B cell (primary cell): ENCODE measurements at regions not wholly inside any gene's neighbourhood (a gene's known extent, or its start where the extent isn't known, plus 50 kb on each side); places are given as distances from the start of the nearest gene placed in this dataset.

Experiments
- ATAC-seq: fragments of 200-7000 bp; cut with Tn5 transposase; one replicate; pipeline ENCODE4 v1.10.0; 2021; ENCODE audit warnings: low read depth, mild to moderate bottlenecking, moderate number of reproducible peaks, moderate library complexity
- CTCF ChIA-PET: fragments of 350-600 bp; sonication (Branson Sonifier 250); formaldehyde crosslinking; loops from one replicate; lab custom pipeline; 2021; ENCODE audit warnings: antibody characterized with exemption, inconsistent platforms; lab: Charles Lee
- POLR2A ChIA-PET: fragments of 350-600 bp; sonication (Branson Sonifier 250); formaldehyde crosslinking; loops from one replicate; lab custom pipeline; 2021; ENCODE audit warnings: antibody characterized with exemption; lab: Charles Lee
- DNase-seq: peaks from one replicate; pipeline ENCODE4 v3.0.0; 2013
- H2AFZ ChIP-seq: 2 replicates; pipeline ENCODE4 v1.6.1; 2012; ENCODE audit warnings: mild to moderate bottlenecking, low read depth, low read length; ENCODE audit not compliant: insufficient read depth, poor library complexity, severe bottlenecking
- H3K27ac ChIP-seq, 2 donors: 1 replicate in 1 of 2; 2 replicates in 1 of 2; pipeline ENCODE4 v1.5.1; 2012 to 2013; ENCODE audit warnings: low read length in 2 of 2, mild to moderate bottlenecking in 2 of 2, moderate library complexity in 1 of 2
- H3K27me3 ChIP-seq, 4 experiments: fragments of 200-600 bp in 1 of 4; sonication (generic) in 1 of 4; replicated peaks in 1 of 4; 1 replicate in 2 of 4; 2 replicates in 2 of 4; pipeline versions ENCODE4 v1.6.1 to v1.7.0; 2013 to 2016; ENCODE audit warnings: low read length in 3 of 4, mild to moderate bottlenecking in 2 of 4, mixed read lengths in 1 of 4, moderate library complexity in 1 of 4; ENCODE audit not compliant: insufficient read depth in 4 of 4, control insufficient read depth in 3 of 4; ENCODE audit errors: control extremely low read depth in 1 of 4
- H3K36me3 ChIP-seq, 2 experiments: replicated peaks in 1 of 2; 1 replicate in 1 of 2; 2 replicates in 1 of 2; pipeline versions ENCODE4 v1.6.1 to v1.7.1; 2013; ENCODE audit warnings: low read length in 1 of 2; ENCODE audit not compliant: insufficient read depth in 2 of 2, control insufficient read depth in 1 of 2; ENCODE audit errors: control extremely low read depth in 1 of 2, extremely low read depth in 1 of 2
- H3K4me1 ChIP-seq, 2 donors: fragments of 200-600 bp in 1 of 2; sonication (generic) in 1 of 2; 1 replicate in 1 of 2; 2 replicates in 1 of 2; pipeline versions ENCODE4 v1.5.1 to v1.6.1; 2013 to 2017; ENCODE audit warnings: low read length in 2 of 2; ENCODE audit not compliant: control insufficient read depth in 2 of 2, insufficient read depth in 2 of 2
- H3K4me2 ChIP-seq: replicated peaks from 2 replicates; pipeline ENCODE3; 2012; ENCODE audit warnings: mild to moderate bottlenecking, low read depth, low read length; ENCODE audit not compliant: poor library complexity, severe bottlenecking
- H3K4me3 ChIP-seq, 5 experiments: fragments of 200-600 bp in 1 of 5; sonication (generic) in 1 of 5; 1 replicate in 3 of 5; 2 replicates in 2 of 5; pipeline versions ENCODE4 v1.5.1 to v1.7.0; 2011 to 2016; ENCODE audit warnings: low read length in 4 of 5, mild to moderate bottlenecking in 4 of 5, low read depth in 2 of 5, control low read depth in 1 of 5, moderate library complexity in 1 of 5; ENCODE audit not compliant: insufficient read depth in 1 of 5; ENCODE audit errors: control extremely low read depth in 1 of 5, extremely low read depth in 1 of 5
- H3K79me2 ChIP-seq: fragments of 200-600 bp; sonication (generic); one replicate; pipeline ENCODE4 v1.6.0; 2016; ENCODE audit warnings: low read length; ENCODE audit not compliant: control insufficient read depth, insufficient read depth
- H3K9ac ChIP-seq: fragments of 200-600 bp; sonication (generic); 2 replicates; pipeline ENCODE4 v1.6.1; 2017; ENCODE audit warnings: mild to moderate bottlenecking, low read length, moderate library complexity
- H3K9me3 ChIP-seq, 3 donors: one replicate each; pipeline versions ENCODE4 v1.6.1 to v1.7.1; 2013; ENCODE audit warnings: low read length in 2 of 3; ENCODE audit not compliant: control insufficient read depth in 2 of 3, insufficient read depth in 1 of 3; ENCODE audit errors: control extremely low read depth in 1 of 3
- H4K20me1 ChIP-seq: 2 replicates; pipeline ENCODE4 v1.6.0; 2012; ENCODE audit warnings: mild to moderate bottlenecking, low read length; ENCODE audit not compliant: insufficient read depth, control insufficient read depth, poor library complexity, severe bottlenecking
- H3K27ac Mint-ChIP-seq: one replicate; pipeline ENCODE4 v1.8.0; 2021; ENCODE audit warnings: mixed read lengths
- H3K27me3 Mint-ChIP-seq: one replicate; pipeline ENCODE4 v1.8.0; 2021; ENCODE audit warnings: mixed read lengths
- H3K4me1 Mint-ChIP-seq: one replicate; pipeline ENCODE4 v1.8.0; 2021; ENCODE audit warnings: mixed read lengths
- H3K4me3 Mint-ChIP-seq: one replicate; pipeline ENCODE4 v1.8.0; 2021; ENCODE audit warnings: mixed read lengths
- H3K9me3 Mint-ChIP-seq: one replicate; pipeline ENCODE4 v1.8.0; 2022; ENCODE audit warnings: mixed read lengths; ENCODE audit not compliant: insufficient read depth
- EZH2 ChIP-seq: IDR thresholded peaks from 2 replicates; pipeline ENCODE4 v1.6.1; 2012; ENCODE audit warnings: borderline replicate concordance, low read depth, mild to moderate bottlenecking, moderate library complexity, low read length; ENCODE audit not compliant: insufficient read depth, poor library complexity, severe bottlenecking
- WGBS: methylation state at CpG from one replicate; pipeline ENCODE4 v1.1.5; 2013; ENCODE audit warnings: missing lambda C conversion rate; ENCODE audit not compliant: insufficient coverage; 5-methylcytosine and 5-hydroxymethylcytosine counted together
- intact Hi-C: fragments of 100-400 bp; cut with micrococcal nuclease; formaldehyde crosslinking; loops from one replicate; pipeline ENCODE4 v1.10.0; 2022
- TF ChIP-seq, protein P1 (sequence below): fragments of 200-600 bp; IDR thresholded peaks from one replicate; pipeline ENCODE4 v1.8.0; 2022; ENCODE audit warnings: antibody characterized with exemption, mild to moderate bottlenecking

DNA sequence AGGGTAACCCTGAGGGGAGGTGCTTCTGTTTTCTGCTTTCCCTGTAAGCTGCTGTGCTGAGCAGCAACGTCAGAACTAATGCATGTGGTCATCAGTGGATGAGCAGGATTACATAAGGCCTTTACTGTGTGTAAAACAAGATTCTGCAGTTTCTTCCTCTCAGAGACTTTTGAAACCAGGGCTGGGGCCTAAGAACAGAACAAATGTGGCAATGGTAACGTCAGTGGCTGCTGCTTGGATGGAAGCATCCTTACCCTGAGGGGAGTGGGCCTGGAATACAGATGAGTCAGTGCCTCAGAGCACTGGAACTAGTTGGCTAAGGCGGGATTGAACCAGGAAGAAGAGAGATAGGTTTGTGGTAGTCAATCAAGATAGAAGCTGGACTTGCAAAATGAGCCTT lies 180.2 kb upstream of the KCNH8 start:
- no peak for TF ChIP-seq EZH2
- TF ChIP-seq, protein P1, sequence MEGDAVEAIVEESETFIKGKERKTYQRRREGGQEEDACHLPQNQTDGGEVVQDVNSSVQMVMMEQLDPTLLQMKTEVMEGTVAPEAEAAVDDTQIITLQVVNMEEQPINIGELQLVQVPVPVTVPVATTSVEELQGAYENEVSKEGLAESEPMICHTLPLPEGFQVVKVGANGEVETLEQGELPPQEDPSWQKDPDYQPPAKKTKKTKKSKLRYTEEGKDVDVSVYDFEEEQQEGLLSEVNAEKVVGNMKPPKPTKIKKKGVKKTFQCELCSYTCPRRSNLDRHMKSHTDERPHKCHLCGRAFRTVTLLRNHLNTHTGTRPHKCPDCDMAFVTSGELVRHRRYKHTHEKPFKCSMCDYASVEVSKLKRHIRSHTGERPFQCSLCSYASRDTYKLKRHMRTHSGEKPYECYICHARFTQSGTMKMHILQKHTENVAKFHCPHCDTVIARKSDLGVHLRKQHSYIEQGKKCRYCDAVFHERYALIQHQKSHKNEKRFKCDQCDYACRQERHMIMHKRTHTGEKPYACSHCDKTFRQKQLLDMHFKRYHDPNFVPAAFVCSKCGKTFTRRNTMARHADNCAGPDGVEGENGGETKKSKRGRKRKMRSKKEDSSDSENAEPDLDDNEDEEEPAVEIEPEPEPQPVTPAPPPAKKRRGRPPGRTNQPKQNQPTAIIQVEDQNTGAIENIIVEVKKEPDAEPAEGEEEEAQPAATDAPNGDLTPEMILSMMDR, result no peak
- H3K27me3 ChIP-seq, result no peaks in the 10 kb centered on the region
- no peaks in the 10 kb centered on the region for H3K4me1 ChIP-seq
- H3K4me2 ChIP-seq, result no peak overlapping the region
- H3K27ac ChIP-seq, result no peak overlapping the region
- Mint-ChIP-seq H3K27ac (no peak overlapping the region), H3K4me1 (no peaks in the 10 kb centered on the region), H3K9me3 (peaks cover 5% of the 10 kb centered on the region), H3K4me3 (no peak overlapping the region), H3K27me3 (no peaks in the 10 kb centered on the region)
- CTCF ChIA-PET, result no interaction called here
- H3K79me2 ChIP-seq, result no peaks in the 10 kb centered on the region
- ATAC-seq, result no peak
- no peak overlapping the region for H3K9ac ChIP-seq
- no peaks in the 10 kb centered on the region for H3K9me3 ChIP-seq
- POLR2A ChIA-PET, result no interaction called here
- H2AFZ ChIP-seq, result no peak overlapping the region
- DNase-seq, result no peak
- H4K20me1 ChIP-seq, result no peaks in the 10 kb centered on the region
- WGBS, result 74% methylated on average over 3 of the region's 3 CpGs
- H3K36me3 ChIP-seq, result no peaks in the 10 kb centered on the region
- intact Hi-C loops, result no loop called here
- no peak overlapping the region for H3K4me3 ChIP-seq

DNA sequence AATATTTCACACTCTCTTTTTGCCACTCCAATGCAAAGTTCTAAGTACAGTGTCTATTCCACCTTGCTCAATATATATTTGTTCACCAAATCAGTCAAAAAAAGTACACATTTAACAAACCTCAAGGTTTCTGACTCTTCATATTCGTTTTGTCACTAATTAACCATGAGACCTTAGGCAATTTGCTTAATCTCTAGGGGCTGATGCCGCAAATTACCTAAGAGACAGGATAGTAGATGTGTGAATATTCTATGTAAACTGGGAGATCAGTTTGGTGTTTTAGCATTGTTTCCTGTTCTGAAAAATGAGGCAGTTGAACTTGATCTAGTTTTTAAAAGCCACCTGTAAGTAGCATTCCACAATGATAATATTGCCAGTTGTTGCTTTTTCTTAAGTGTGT lies 182.5 kb upstream of the KCNH8 start:
- no peak overlapping the region for H3K9ac ChIP-seq
- no peaks in the 10 kb centered on the region for H3K36me3 ChIP-seq
- H3K4me3 ChIP-seq, result no peak overlapping the region
- H3K4me2 ChIP-seq, result no peak overlapping the region
- intact Hi-C loops, result no loop called here
- ATAC-seq (no peak), DNase-seq (no peak)
- no peak overlapping the region for H3K27ac ChIP-seq
- Mint-ChIP-seq H3K9me3 (no peaks in the 10 kb centered on the region), H3K4me1 (no peaks in the 10 kb centered on the region), H3K27me3 (no peaks in the 10 kb centered on the region), H3K4me3 (no peak overlapping the region), H3K27ac (no peak overlapping the region)
- ChIA-PET CTCF (no interaction called here), POLR2A (no interaction called here)
- no peaks in the 10 kb centered on the region for H3K4me1 ChIP-seq
- no peaks in the 10 kb centered on the region for H3K27me3 ChIP-seq
- TF ChIP-seq EZH2, result no peak
- TF ChIP-seq, protein P1, result no peak
- no CpG with 5 or more reads among the region's 2 CpGs for WGBS
- no peak overlapping the region for H2AFZ ChIP-seq
- H3K9me3 ChIP-seq, result no peaks in the 10 kb centered on the region
- no peaks in the 10 kb centered on the region for H4K20me1 ChIP-seq
- no peaks in the 10 kb centered on the region for H3K79me2 ChIP-seq
